ENCODE measurements at regions not wholly inside any gene's neighbourhood (a gene's known extent, or its start where the extent isn't known, plus 50 kb on each side); places are given as distances from the start of the nearest gene placed in this dataset.
"Not testable (repeated sequence)": the region's sequence is repeated elsewhere in the genome, so short reads cannot be mapped to it uniquely, and the experiment has no call there.

DNA sequence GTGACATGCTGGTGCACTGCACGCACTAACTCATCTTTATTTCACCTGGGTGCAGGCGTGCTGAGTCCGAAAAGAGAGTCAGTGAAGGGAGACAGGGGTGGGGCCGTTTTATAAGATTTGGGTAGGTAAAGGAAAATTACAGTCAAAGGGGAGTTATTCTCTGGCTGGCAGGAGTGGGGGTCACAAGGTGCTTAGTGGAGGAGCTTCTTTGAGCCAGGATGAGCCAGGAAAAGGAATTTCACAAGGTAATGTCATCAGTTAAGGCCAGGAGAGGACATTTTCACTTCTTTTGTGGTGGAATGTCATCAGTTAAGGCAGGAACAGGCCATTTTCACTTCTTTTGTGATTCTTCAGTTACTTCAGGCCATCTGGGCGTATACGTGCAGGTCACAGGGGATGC, 1734.9 kb downstream of the SLITRK5 start:
- BruUV-seq (replicated peaks); H3K27ac ChIP-seq (ENCODE audit: low read depth, low read length); H3K27me3 ChIP-seq (ENCODE audit: insufficient read depth, low read length); ATAC-seq; H3K79me2 ChIP-seq (ENCODE audit: insufficient read depth, low read length); CTCF ChIA-PET; RAD21 ChIA-PET (ENCODE audit: low non-redundant PET in 1 of 2, low total read pairs in 2 of 2, uncharacterized antibody in 2 of 2, unreplicated experiment in 2 of 2); H2AFZ ChIP-seq (ENCODE audit: low read depth, low read length, poor library complexity, severe bottlenecking); intact Hi-C loops (cut with micrococcal nuclease); H3K9ac ChIP-seq (ENCODE audit: low read length); H3K36me3 ChIP-seq (ENCODE audit: control insufficient read depth in 1 of 2, insufficient read depth in 2 of 2, low read length in 2 of 2); H3K9me2 ChIP-seq (ENCODE audit: insufficient read depth); H3K4me1 ChIP-seq (ENCODE audit: control insufficient read depth in 1 of 2, insufficient read depth in 2 of 2, low read length in 2 of 2); H4K20me1 ChIP-seq (ENCODE audit: insufficient read depth); H3K9me3 ChIP-seq (ENCODE audit: control insufficient read depth in 1 of 2, insufficient read depth in 1 of 2, low read depth in 1 of 2, low read length in 2 of 2); H3K4me2 ChIP-seq (ENCODE audit: low read length); H3K4me3 ChIP-seq (replicated peaks in 1 of 2; ENCODE audit: low read depth in 1 of 2, low read length in 2 of 2); DNase-seq (ENCODE audit: low read depth, low spot score); POLR2A ChIA-PET: not testable (repeated sequence)

DNA sequence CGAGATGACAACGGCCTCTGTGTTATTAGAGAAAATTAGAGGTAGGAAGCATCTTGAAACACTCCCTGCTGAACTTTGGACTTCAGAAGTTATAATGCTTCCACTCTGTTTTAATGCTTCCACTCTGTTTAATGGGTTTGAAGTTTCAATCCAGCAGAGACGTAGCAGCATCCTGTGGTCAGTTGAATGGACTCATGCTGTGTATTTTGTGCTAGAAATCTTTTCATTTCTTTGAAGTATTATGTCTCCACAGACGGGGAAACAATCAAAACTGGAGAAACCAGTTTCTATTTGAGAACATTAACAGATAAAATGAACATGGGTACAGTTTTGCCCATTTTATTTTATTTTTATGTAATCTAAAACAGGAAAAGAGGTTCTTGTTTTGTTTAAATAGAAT, 1736.2 kb downstream of the SLITRK5 start:
- intact Hi-C loops (cut with micrococcal nuclease) = no loop called here
- RAD21 ChIA-PET (ENCODE audit: low non-redundant PET in 1 of 2, low total read pairs in 2 of 2, uncharacterized antibody in 2 of 2, unreplicated experiment in 2 of 2) = no interaction called here
- no peak overlapping the region for H2AFZ ChIP-seq (ENCODE audit: low read depth, low read length, poor library complexity, severe bottlenecking)

More for the DNA sequence above, 1736.2 kb downstream of the SLITRK5 start:
- no TSS peak for BruUV-seq (replicated peaks)
- Histone ChIP-seq H3K27ac (ENCODE audit: low read depth, low read length) (no peak overlapping the region), H3K9me2 (ENCODE audit: insufficient read depth) (no peaks in the 10 kb centered on the region), H3K79me2 (ENCODE audit: insufficient read depth, low read length) (no peaks in the 10 kb centered on the region), H3K4me2 (ENCODE audit: low read length) (no peak overlapping the region), H4K20me1 (ENCODE audit: insufficient read depth) (no peaks in the 10 kb centered on the region), H3K4me1 (ENCODE audit: control insufficient read depth in 1 of 2, insufficient read depth in 2 of 2, low read length in 2 of 2) (no peaks in the 10 kb centered on the region), H3K36me3 (ENCODE audit: control insufficient read depth in 1 of 2, insufficient read depth in 2 of 2, low read length in 2 of 2) (no peaks in the 10 kb centered on the region), H3K9me3 (ENCODE audit: control insufficient read depth in 1 of 2, insufficient read depth in 1 of 2, low read depth in 1 of 2, low read length in 2 of 2) (no peaks in the 10 kb centered on the region; a peak in 1 of 4 replicates), H3K9ac (ENCODE audit: low read length) (no peak overlapping the region), H3K4me3 (replicated peaks in 1 of 2; ENCODE audit: low read depth in 1 of 2, low read length in 2 of 2) (no peak overlapping the region), H3K27me3 (ENCODE audit: insufficient read depth, low read length) (no peaks in the 10 kb centered on the region)
- TF ChIP-seq, protein P1, sequence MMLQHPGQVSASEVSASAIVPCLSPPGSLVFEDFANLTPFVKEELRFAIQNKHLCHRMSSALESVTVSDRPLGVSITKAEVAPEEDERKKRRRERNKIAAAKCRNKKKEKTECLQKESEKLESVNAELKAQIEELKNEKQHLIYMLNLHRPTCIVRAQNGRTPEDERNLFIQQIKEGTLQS (IDR thresholded peaks at IDR 0.05) = no peak
- no peak for TF ChIP-seq FOSL1 (IDR thresholded peaks at IDR 0.05; ENCODE audit: low read depth)
- TF ChIP-seq POLR2AphosphoS5 (IDR thresholded peaks at IDR 0.05; ENCODE audit: low read depth, low read length) = no peak
- no peak for TF ChIP-seq EZH2 (IDR thresholded peaks at IDR 0.05)
- TF ChIP-seq TCF7L2 (IDR thresholded peaks at IDR 0.05; ENCODE audit: borderline replicate concordance, extremely low read depth, insufficient read depth, insufficient read length) = no peak
- no peak for TF ChIP-seq EGR1 (IDR thresholded peaks at IDR 0.05; ENCODE audit: low read depth)
- no peak for TF ChIP-seq ELF1 (IDR thresholded peaks at IDR 0.05; ENCODE audit: borderline replicate concordance, low read depth)
- ATAC-seq (no peak), DNase-seq (ENCODE audit: low read depth, low spot score) (no peak)
- CTCF ChIA-PET = no interaction called here
- POLR2A ChIA-PET = no interaction called here

All from HCT116 (cell line).